ENCODE measurements at regions not wholly inside any gene's neighbourhood (a gene's known extent, or its start where the extent isn't known, plus 50 kb on each side); places are given as distances from the start of the nearest gene placed in this dataset.
"Not testable (repeated sequence)": the region's sequence is repeated elsewhere in the genome, so short reads cannot be mapped to it uniquely, and the experiment has no call there.

DNA sequence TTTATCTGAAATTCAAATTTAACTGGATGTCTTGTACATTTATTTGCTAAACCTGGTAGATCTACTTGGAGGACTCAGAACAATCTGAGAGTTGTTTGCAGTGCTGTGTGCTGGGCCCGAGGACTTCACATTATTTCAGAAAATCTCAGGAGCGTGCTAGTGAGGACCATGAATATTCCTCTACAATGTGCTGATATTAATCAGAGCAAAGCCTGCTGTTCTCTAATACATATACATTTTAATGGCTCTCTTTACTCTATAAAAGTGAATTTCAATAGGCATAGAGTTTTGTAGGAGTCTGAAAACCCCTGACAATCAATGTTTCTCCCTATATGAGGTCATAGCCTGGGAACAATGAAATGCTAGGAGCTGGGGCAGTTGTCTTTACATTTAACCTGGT lies 144.3 kb downstream of the NEDD1 start:
- ChIA-PET POLR2A (no interaction called here), CTCF (no interaction called here)
- ATAC-seq (no peak), DNase-seq (no peak)
- no peaks in the 10 kb centered on the region for H3K36me3 Mint-ChIP-seq (ENCODE audit: low read depth)
- no peaks in the 10 kb centered on the region for H3K4me1 Mint-ChIP-seq (ENCODE audit: low read depth)
- no peak overlapping the region for H3K4me3 Mint-ChIP-seq
- no peak for TF ChIP-seq CTCF (IDR thresholded peaks at IDR 0.05)
- no peaks in the 10 kb centered on the region for H3K9me3 Mint-ChIP-seq
- intact Hi-C loops (cut with micrococcal nuclease): no loop called here
- H3K27ac Mint-ChIP-seq: no peak overlapping the region
- peaks cover 6% of the 10 kb centered on the region for H3K27me3 Mint-ChIP-seq

- Mint-ChIP-seq H3K27me3 (peaks cover 8% of the 10 kb centered on the region), H3K4me1 (ENCODE audit: low read depth) (no peaks in the 10 kb centered on the region), H3K9me3 (peaks cover 6% of the 10 kb centered on the region), H3K4me3 (no peak overlapping the region), H3K27ac (no peak overlapping the region), H3K36me3 (ENCODE audit: low read depth) (no peaks in the 10 kb centered on the region)
- TF ChIP-seq CTCF (IDR thresholded peaks at IDR 0.05): no peak
- ChIA-PET POLR2A (no interaction called here), CTCF (no interaction called here)
- ATAC-seq (no peak), DNase-seq (no peak)
- intact Hi-C loops (cut with micrococcal nuclease): no loop called here
These were observed 154.1 kb downstream of the NEDD1 start for GRCh38 chr12:97061171-97061570.

- intact Hi-C loops (cut with micrococcal nuclease): no loop called here
- DNase-seq (no peak), ATAC-seq (no peak)
- Mint-ChIP-seq H3K9me3 (no peaks in the 10 kb centered on the region), H3K36me3 (ENCODE audit: low read depth) (no peaks in the 10 kb centered on the region), H3K27ac (no peak overlapping the region), H3K27me3 (peaks cover 8% of the 10 kb centered on the region), H3K4me3 (no peak overlapping the region), H3K4me1 (ENCODE audit: low read depth) (no peaks in the 10 kb centered on the region)
- ChIA-PET POLR2A (no interaction called here), CTCF (no interaction called here)
- no peak for TF ChIP-seq CTCF (IDR thresholded peaks at IDR 0.05)
These were observed 156.4 kb downstream of the NEDD1 start for GRCh38 chr12:97063292-97063935.

DNA sequence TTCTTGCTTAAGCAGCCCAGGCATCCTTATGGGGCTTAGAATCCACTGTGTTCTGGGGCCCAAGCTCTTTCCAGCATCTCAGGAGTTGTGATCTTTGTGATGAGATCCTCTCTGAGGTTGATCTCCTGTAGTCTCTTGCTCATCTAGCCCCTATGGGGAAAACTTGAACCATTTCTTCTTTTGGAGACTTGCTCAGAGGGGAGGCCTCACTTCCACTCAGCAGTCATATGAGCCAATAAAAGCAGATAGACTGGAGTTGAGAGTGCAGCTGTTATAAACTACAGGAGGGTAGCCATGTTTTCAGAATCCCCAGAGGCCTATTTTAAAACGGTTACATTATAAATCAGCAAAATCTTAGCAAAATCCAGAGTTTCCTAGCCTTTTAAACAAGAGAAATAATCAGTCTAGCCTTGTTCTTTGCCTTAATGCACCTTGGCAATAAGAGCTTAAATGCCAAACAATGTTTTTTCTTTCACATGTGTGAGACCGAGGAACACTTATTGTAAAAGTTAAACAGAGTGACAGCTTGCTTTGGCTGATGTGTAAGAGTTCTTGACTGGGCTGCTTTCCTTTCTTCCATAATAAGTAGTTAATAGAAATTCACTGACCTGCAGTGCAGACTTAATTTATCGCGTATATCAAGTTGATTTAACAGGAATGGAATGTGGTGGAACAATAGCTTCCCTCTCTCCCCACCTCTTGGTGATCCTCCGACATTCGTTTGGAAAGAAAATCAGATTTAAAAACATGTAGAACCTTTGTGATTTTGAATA lies 168.3 kb downstream of the NEDD1 start:
- no peak overlapping the region for H3K27ac Mint-ChIP-seq
- H3K4me1 Mint-ChIP-seq (ENCODE audit: low read depth): no peaks in the 10 kb centered on the region
- TF ChIP-seq CTCF (IDR thresholded peaks at IDR 0.05): no peak
- ChIA-PET CTCF (interaction anchor here (0.9 kb wide), 1 partner anchor 74 kb away, joined by 3 read pairs; no protein-coding TSS in a partner anchor), POLR2A (no interaction called here)
- no peak for ATAC-seq
- no peaks in the 10 kb centered on the region for H3K9me3 Mint-ChIP-seq
- no peak overlapping the region for H3K4me3 Mint-ChIP-seq
- peaks cover 6% of the 10 kb centered on the region for H3K27me3 Mint-ChIP-seq
- no peaks in the 10 kb centered on the region for H3K36me3 Mint-ChIP-seq (ENCODE audit: low read depth)
- intact Hi-C loops (cut with micrococcal nuclease): no loop called here
- DNase-seq: no peak

GRCh38 chr12:97075934-97076630 lies 169.0 kb downstream of the NEDD1 start:
- TF ChIP-seq CTCF (IDR thresholded peaks at IDR 0.05): no peak
- intact Hi-C loops (cut with micrococcal nuclease): no loop called here
- ATAC-seq: no peak
- Mint-ChIP-seq H3K36me3 (ENCODE audit: low read depth) (no peaks in the 10 kb centered on the region), H3K4me3 (no peak overlapping the region), H3K27me3 (peaks cover 6% of the 10 kb centered on the region), H3K27ac (no peak overlapping the region), H3K9me3 (no peaks in the 10 kb centered on the region), H3K4me1 (ENCODE audit: low read depth) (no peaks in the 10 kb centered on the region)
- CTCF ChIA-PET: interaction anchor here (0.9 kb wide), 1 partner anchor 73 kb away, joined by 3 read pairs; no protein-coding TSS in a partner anchor
- POLR2A ChIA-PET: no interaction called here
- no peak for DNase-seq

- H3K27ac Mint-ChIP-seq; H3K9me3 Mint-ChIP-seq; DNase-seq; H3K36me3 Mint-ChIP-seq (ENCODE audit: low read depth); POLR2A ChIA-PET; H3K4me3 Mint-ChIP-seq; ATAC-seq; H3K4me1 Mint-ChIP-seq (ENCODE audit: low read depth); intact Hi-C loops (cut with micrococcal nuclease); CTCF ChIA-PET; H3K27me3 Mint-ChIP-seq: not testable (repeated sequence)
These were observed 169.9 kb downstream of the NEDD1 start for GRCh38 chr12:97076912-97077311.

All from activated CD8-positive, alpha-beta T cell treated with anti-CD3 and anti-CD28 coated beads for 36 hours (primary cell).